HG03196 (cell line): ENCODE measurements at regions not wholly inside any gene's neighbourhood (a gene's known extent, or its start where the extent isn't known, plus 50 kb on each side); places are given as distances from the start of the nearest gene placed in this dataset.

Experiments
- ATAC-seq: cut with Tn5 transposase; IDR thresholded peaks from one replicate; pipeline ENCODE4 v1.9.1; 2021; ENCODE audit not compliant: unreplicated experiment

- no peak for ATAC-seq
Measured at GRCh38 chr3:25130724-25131520, 297.1 kb upstream of the RARB start.

- ATAC-seq: no peak
Measured at GRCh38 chr3:25133588-25133987, 294.5 kb upstream of the RARB start.

- no peak for ATAC-seq
Measured at GRCh38 chr3:25137606-25138005, 290.5 kb upstream of the RARB start.

- ATAC-seq: no peak
Measured at GRCh38 chr3:25139267-25139666, 288.8 kb upstream of the RARB start.

DNA sequence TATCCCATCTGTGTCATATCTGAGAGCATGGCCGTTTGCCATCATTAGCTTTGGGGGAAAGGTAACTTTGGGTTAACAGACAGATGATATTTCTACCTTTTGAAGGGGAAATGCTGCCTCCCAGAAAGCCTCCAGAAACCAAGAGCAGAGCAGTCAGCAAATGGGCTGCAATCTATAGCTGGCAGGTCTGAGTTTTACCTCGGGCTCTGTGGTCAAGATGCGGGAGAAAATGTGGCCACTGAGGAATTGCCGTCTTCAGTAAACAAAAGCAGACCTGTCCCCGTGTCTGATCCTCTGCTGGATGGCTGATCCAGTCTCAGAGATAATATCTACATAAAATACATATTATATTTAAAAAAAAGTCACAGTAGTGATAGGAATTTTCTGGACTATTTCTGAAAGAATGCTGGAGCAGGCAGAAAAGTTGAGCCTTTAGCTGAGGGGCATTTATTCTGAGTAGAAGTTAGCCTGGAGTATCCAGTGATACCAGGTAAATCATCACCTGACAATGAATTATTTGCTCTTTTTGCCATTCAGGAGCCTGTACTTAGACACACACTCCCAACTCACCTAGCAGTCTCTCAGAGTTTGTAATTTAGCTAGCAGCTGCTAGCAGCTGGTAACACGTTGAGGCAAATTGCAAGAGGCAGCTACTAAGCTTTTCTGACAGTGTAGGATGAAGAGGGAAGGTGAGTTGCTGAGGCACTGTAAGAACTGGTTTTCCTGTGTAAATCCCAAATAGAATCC is 285.3 kb upstream of the RARB start:
- no peak for ATAC-seq

GRCh38 chr3:25143356-25144025 is 284.6 kb upstream of the RARB start:
- no peak for ATAC-seq

DNA sequence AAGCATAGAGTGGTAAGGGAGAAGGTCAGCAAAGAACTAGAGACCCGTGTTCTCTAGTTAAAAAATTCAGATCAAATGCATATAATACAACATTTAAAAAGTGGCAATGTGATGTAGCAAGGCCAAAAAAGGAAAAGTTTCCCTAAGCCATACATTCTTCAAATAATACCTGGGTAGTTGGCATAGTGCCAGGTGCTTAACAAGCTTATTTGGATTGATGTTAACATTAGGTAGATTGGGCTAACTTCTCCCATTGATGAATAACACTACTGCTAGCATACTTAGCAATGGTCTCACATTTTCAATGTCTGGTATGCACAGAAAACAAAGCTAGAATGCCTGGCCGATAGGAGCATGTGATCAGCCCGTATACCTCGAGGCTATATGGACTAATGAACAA is 283.6 kb upstream of the RARB start:
- no peak for ATAC-seq

DNA sequence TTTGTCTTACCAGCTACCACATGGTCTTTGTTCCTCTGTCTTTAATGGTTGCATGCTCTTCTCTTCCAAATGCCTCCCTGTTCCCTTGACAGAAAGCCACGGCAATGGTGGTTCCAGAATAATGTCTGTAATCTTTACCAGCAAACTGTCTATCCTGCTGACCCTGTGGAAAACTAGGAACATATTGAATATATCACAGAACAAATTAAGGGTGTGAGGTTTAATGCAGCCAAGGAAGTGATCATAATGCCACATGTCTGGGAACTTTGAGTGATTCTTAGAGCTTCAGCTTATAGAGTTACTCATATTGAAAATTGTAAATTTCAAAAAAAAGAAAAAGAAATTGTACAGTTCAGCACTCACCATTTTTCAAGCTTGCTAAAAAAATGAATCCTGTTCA is 282.9 kb upstream of the RARB start:
- ATAC-seq: no peak

GRCh38 chr3:25150199-25150598 is 277.9 kb upstream of the RARB start:
- ATAC-seq: no peak

DNA sequence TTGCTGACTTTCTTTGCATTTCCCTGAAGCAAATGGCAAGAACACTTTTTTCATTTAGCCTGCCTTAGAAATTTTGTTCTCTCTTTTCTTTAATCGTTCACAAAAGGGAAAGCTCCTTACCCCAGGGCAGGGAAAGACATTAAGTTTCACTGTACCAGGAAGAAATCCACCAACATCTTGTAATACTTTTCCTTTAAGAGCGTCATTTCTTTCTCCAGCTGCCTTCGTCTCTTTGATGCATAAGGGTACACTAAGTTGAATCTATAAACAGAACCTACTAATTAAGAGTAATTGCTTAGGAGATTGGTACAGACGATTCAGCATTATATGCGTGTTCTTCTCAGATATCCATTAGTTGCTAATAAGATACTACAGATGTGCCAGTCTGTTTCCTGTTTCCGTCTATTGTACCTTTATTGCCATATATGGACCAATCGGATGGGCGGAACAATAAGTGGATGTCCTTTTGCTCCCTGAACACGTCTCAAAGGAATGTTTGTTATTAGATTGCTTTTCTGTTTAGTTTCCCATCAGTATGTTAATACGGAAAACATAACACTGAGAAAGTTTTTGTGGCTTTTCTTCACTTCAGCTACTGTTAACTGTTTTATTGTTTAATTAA is 276.7 kb upstream of the RARB start:
- no peak for ATAC-seq

DNA sequence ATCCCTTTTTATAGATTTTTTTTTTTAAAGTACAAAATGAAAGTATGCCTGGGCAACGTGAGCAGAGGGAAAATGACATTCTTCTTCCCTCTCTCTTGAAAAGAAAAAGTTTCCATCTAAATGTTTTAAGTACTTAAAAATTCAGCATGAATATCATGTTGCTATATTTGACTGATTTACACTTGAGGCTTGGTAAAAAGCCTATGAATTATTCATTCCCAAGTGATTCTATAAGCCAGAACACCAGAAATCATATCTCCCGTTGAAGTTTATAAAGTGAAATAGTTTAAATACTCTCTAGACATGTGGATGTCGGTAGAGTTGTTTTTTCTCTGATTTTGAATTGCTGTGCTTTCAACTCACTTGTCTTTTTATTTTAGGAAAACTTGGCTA is 276.2 kb upstream of the RARB start:
- no peak for ATAC-seq

- no peak for ATAC-seq
Measured at GRCh38 chr3:25153136-25153535, 274.9 kb upstream of the RARB start.

- no peak for ATAC-seq
Measured at GRCh38 chr3:25153561-25153960, 274.5 kb upstream of the RARB start.

- no peak for ATAC-seq
Measured at GRCh38 chr3:25155652-25156471, 272.2 kb upstream of the RARB start.

GRCh38 chr3:25156626-25157025 is 271.4 kb upstream of the RARB start:
- ATAC-seq: no peak

DNA sequence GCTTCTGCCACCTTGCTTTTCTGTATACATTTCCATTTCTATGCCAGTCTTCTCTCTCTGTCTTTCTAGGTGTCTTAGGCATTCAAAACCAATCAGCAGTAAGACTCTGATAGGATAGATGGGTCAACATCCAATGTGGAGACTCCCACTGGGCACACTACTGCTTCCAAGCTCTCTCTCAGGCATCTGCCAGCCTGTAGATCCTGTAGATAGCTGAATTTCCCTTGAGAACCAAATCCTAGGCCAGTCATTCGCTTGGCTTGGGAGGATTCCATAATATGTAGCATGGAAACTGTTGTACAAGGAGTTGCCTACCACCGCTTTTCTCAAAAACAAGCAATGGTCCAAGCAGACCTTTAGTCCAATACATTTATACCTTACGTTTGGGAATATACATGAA is 262.8 kb upstream of the RARB start:
- no peak for ATAC-seq

GRCh38 chr3:25166016-25166415 is 262.0 kb upstream of the RARB start:
- ATAC-seq: no peak

GRCh38 chr3:25169151-25169550 is 258.9 kb upstream of the RARB start:
- ATAC-seq: no peak

- ATAC-seq: no peak
Measured at GRCh38 chr3:25170021-25170420, 258.0 kb upstream of the RARB start.

GRCh38 chr3:25171118-25171807 is 256.8 kb upstream of the RARB start:
- ATAC-seq: no peak
